ENCODE measurements at regions not wholly inside any gene's neighbourhood (a gene's known extent, or its start where the extent isn't known, plus 50 kb on each side); places are given as distances from the start of the nearest gene placed in this dataset.

DNA sequence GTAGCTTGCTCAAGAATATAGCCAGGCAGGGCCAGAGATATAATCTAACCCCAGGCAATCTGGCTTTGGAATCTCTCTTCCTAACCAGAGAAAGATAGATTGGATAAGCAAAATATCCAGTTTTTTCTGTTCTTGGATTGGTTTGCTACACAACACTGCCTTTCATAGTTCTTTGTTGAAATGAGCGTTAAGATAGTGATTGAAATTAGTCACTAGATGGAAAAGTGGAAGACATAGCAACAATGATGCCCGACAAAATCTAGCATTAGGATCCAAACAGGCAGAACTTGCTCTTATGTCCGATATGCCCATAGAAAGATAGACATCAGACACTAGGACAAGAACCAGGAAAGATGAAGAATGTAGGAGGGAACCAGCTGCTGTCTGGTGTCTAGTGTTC is 77.3 kb upstream of the COL8A1 start:
- Histone ChIP-seq H2AK5ac (ENCODE audit: insufficient read length, low read length) (no peak overlapping the region), H3K23me2 (ENCODE audit: insufficient read length, low read depth, low read length, poor library complexity, severe bottlenecking) (no peaks in the 10 kb centered on the region), H3K9ac (ENCODE audit: extremely low read depth, insufficient read length, low read length) (no peak overlapping the region), H4K8ac (replicated peaks; ENCODE audit: insufficient read length, low read depth, low read length) (no peak overlapping the region), H2BK5ac (ENCODE audit: insufficient read length, low read length) (no peak overlapping the region), H3K23ac (ENCODE audit: insufficient read length, low read depth, low read length) (no peak overlapping the region), H2BK12ac (ENCODE audit: insufficient read length, low read depth, low read length) (no peak overlapping the region), H3K4ac (ENCODE audit: low read depth, low read length) (no peak overlapping the region), H4K5ac (ENCODE audit: insufficient read length, low read depth, low read length) (no peak overlapping the region), H2BK120ac (ENCODE audit: low read depth, low read length, poor library complexity, severe bottlenecking) (no peak overlapping the region), H3K4me2 (ENCODE audit: insufficient read depth, insufficient read length, low read length) (no peak overlapping the region), H3K56ac (ENCODE audit: insufficient read length, low read depth, low read length) (no peak overlapping the region), H3K79me2 (ENCODE audit: insufficient read depth, low read length) (no peaks in the 10 kb centered on the region), H3K14ac (ENCODE audit: insufficient read depth, low read length) (no peak overlapping the region), H3K9me3 (ENCODE audit: control insufficient read depth, low read depth, low read length) (no peaks in the 10 kb centered on the region), H3T11ph (ENCODE audit: low read length) (no peak overlapping the region), H4K91ac (ENCODE audit: insufficient read length, low read depth, low read length) (no peak overlapping the region), H2BK20ac (ENCODE audit: low read depth, low read length, poor library complexity, severe bottlenecking) (no peak overlapping the region), H3K18ac (ENCODE audit: insufficient read length, low read depth, low read length) (no peak overlapping the region), H2BK15ac (ENCODE audit: low read depth, low read length) (no peak overlapping the region), H3K27me3 (ENCODE audit: insufficient read depth, low read length) (no peaks in the 10 kb centered on the region), H3K79me1 (ENCODE audit: insufficient read depth, low read depth, low read length, poor library complexity, severe bottlenecking) (no peaks in the 10 kb centered on the region), H3K27ac (ENCODE audit: insufficient read length, low read depth, low read length) (no peak overlapping the region), H2AFZ (ENCODE audit: low read length) (no peak overlapping the region), H3K4me1 (ENCODE audit: insufficient read depth, low read length) (no peaks in the 10 kb centered on the region), H4K20me1 (ENCODE audit: control insufficient read depth, insufficient read depth, insufficient read length) (no peaks in the 10 kb centered on the region)
- H3K27me3 Mint-ChIP-seq (ENCODE audit: low read depth), result peaks cover 2% of the 10 kb centered on the region; the same call in 1 of the 2 replicates
- H3K9me3 Mint-ChIP-seq, result peaks cover 0 to 6% of the 10 kb centered on the region in 2 experiments; a peak in 3 of 5 replicates
- no CpG with 5 or more reads among the region's 3 CpGs for WGBS (ENCODE audit: extremely low coverage, insufficient read length, low lambda C conversion rate)
- no peak overlapping the region for H3K4me3 Mint-ChIP-seq
- TF ChIP-seq, protein P1, sequence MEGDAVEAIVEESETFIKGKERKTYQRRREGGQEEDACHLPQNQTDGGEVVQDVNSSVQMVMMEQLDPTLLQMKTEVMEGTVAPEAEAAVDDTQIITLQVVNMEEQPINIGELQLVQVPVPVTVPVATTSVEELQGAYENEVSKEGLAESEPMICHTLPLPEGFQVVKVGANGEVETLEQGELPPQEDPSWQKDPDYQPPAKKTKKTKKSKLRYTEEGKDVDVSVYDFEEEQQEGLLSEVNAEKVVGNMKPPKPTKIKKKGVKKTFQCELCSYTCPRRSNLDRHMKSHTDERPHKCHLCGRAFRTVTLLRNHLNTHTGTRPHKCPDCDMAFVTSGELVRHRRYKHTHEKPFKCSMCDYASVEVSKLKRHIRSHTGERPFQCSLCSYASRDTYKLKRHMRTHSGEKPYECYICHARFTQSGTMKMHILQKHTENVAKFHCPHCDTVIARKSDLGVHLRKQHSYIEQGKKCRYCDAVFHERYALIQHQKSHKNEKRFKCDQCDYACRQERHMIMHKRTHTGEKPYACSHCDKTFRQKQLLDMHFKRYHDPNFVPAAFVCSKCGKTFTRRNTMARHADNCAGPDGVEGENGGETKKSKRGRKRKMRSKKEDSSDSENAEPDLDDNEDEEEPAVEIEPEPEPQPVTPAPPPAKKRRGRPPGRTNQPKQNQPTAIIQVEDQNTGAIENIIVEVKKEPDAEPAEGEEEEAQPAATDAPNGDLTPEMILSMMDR (conservative IDR thresholded peaks at IDR 0.05), result no peak
- H3K36me3 Mint-ChIP-seq (ENCODE audit: insufficient read depth in 1 of 3, low read depth in 3 of 3), result no peaks in the 10 kb centered on the region; a peak in 2 of 7 replicates
- H3K27ac Mint-ChIP-seq, result no peak overlapping the region
- H3K4me1 Mint-ChIP-seq, result no peaks in the 10 kb centered on the region
- no peak for DNase-seq
